ENCODE measurements at regions not wholly inside any gene's neighbourhood (a gene's known extent, or its start where the extent isn't known, plus 50 kb on each side); places are given as distances from the start of the nearest gene placed in this dataset.

DNA sequence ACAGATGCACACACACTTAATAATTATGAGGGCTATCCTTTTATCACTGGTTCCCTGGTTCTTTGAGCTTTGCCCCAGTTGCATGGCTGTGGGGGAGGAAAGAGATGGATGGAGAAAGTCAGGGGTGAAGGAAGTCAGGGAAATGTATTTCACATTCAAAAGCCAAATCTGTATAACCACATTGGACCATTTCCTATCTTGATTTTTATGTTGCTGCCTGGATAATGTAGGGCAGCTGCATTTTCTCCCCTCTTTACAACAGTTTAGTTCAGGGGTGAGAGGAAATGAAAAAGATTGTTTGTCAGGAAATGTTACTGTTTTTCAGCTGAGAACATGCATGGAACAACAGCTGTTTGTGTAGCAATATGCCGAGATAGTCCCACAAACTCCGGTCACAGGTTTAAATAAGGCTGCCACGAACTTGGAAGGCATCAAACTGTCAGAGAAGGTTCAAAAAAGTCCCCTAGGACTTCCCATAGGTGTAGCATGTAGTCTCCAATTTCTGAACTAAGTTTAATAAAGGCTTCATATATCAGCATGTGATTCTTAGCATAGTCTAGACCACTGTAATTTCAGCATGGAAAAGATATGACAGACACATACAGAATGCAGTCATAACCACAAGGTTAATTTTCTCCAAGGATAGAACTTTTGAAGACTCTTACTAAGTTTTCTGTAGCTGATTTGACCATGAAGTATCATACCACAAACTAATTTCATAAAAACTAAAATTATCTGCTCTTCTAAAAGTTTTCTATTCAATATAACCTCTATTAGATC is 82.1 kb upstream of the COL21A1 start:
- no peaks in the 10 kb centered on the region for H3K4me1 ChIP-seq (ENCODE audit: control insufficient read depth, insufficient read depth, low read length)
- 75% methylated on average over 2 of the region's 3 CpGs for WGBS (ENCODE audit: insufficient coverage)

DNA sequence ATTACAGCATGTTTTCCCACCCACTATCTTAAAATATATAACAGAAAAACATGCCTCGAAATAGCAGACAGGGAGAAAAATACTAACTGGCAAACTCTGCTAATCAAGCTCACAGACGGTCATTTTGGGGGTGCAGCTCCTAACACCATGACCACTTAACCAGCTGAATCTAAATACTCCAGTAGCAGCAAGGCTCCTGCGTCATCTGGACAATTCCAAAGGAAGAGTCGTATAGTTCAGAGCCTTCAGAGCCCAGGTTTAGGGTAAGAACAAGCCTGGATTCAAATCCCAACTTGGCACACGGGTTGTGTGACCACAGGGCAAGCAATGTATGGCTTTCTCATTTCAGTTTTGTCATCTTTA is 81.3 kb upstream of the COL21A1 start:
- Histone ChIP-seq H3K9me3 (ENCODE audit: control insufficient read depth, insufficient read depth, low read length) (no peaks in the 10 kb centered on the region), H3K36me3 (ENCODE audit: control insufficient read depth, insufficient read depth, low read length) (no peaks in the 10 kb centered on the region), H3K27me3 (ENCODE audit: control insufficient read depth, insufficient read depth, low read length) (no peaks in the 10 kb centered on the region), H3K4me1 (ENCODE audit: control insufficient read depth, insufficient read depth, low read length) (no peaks in the 10 kb centered on the region), H3K4me3 (ENCODE audit: low read depth, low read length) (no peak overlapping the region), H3K27ac (ENCODE audit: low read depth, low read length) (no peak overlapping the region)
- 76% methylated on average over 4 of the region's 5 CpGs for WGBS (ENCODE audit: insufficient coverage)
- no peak for DNase-seq (ENCODE audit: low read depth in 4 of 6, low spot score in 6 of 6)

More for the DNA sequence above, 82.1 kb upstream of the COL21A1 start:
- no peak overlapping the region for H3K4me3 ChIP-seq (ENCODE audit: low read depth, low read length)
- H3K27me3 ChIP-seq (ENCODE audit: control insufficient read depth, insufficient read depth, low read length) = no peaks in the 10 kb centered on the region
- no peak overlapping the region for H3K27ac ChIP-seq (ENCODE audit: low read depth, low read length)
- no peak for DNase-seq (ENCODE audit: low read depth in 4 of 6, low spot score in 6 of 6)
- H3K36me3 ChIP-seq (ENCODE audit: control insufficient read depth, insufficient read depth, low read length) = no peaks in the 10 kb centered on the region
- H3K9me3 ChIP-seq (ENCODE audit: control insufficient read depth, insufficient read depth, low read length) = no peaks in the 10 kb centered on the region

DNA sequence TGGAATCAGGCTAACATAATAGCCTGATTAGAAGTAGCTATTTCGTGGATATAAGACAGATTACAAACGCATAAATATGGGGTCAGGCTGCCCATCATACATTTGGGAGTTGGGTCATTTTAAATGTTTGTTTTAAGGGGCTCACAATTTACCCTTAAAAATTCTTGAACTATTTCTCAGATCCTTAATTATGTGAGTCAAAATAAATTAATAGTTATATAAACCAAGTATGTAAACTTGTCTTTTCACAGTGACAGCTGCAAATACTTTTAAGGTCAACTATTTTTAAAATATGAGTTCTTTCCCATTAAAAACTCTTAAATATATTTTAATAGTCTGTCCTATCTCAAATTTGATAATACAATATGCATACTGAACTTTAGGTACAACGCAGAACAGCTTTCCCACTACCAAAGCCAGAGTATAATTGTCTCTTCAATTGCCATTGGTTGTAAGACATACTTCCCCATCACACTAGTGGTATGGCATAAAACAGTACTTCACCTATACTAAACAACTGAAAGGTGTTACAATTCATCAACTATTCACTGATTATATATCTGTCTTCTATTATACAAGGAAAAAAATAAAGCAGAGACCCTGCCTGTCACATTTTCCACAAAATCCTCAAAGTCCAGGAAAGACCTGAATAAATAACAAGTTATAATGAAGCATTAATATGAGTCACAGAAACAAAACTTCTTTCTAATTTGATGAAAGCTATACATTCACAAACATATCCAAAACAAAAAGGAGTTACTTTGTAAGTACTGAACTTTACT is 80.8 kb upstream of the COL21A1 start:
- Histone ChIP-seq H3K27me3 (ENCODE audit: control insufficient read depth, insufficient read depth, low read length) (no peaks in the 10 kb centered on the region), H3K9me3 (ENCODE audit: control insufficient read depth, insufficient read depth, low read length) (no peaks in the 10 kb centered on the region), H3K36me3 (ENCODE audit: control insufficient read depth, insufficient read depth, low read length) (no peaks in the 10 kb centered on the region), H3K4me1 (ENCODE audit: control insufficient read depth, insufficient read depth, low read length) (no peaks in the 10 kb centered on the region), H3K4me3 (ENCODE audit: low read depth, low read length) (no peak overlapping the region), H3K27ac (ENCODE audit: low read depth, low read length) (no peak overlapping the region)
- WGBS (ENCODE audit: insufficient coverage) = no CpG with 5 or more reads among the region's 3 CpGs
- DNase-seq (ENCODE audit: low read depth in 4 of 6, low spot score in 6 of 6) = no peak

DNA sequence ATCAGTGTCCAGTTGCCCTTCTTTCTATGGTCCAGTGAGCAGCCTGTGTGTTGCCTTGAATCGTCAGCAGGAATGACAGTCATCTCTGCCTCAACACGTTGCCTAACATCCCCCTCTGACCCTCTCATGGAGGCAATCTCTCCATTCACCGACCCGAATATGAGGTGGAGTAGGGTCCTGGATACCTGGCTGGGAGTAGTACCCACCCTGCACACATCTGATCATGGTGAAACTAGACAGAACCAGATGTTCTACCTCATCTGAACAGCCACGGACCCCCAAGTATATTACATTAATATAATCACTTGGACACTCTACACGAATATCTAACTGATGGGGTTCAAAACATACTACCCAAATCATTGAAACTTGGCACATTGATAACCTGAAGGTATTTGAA is 77.0 kb upstream of the COL21A1 start:
- Histone ChIP-seq H3K4me3 (ENCODE audit: low read depth, low read length) (no peak overlapping the region), H3K36me3 (ENCODE audit: control insufficient read depth, insufficient read depth, low read length) (no peaks in the 10 kb centered on the region), H3K27ac (ENCODE audit: low read depth, low read length) (no peak overlapping the region), H3K9me3 (ENCODE audit: control insufficient read depth, insufficient read depth, low read length) (no peaks in the 10 kb centered on the region), H3K27me3 (ENCODE audit: control insufficient read depth, insufficient read depth, low read length) (no peaks in the 10 kb centered on the region), H3K4me1 (ENCODE audit: control insufficient read depth, insufficient read depth, low read length) (no peaks in the 10 kb centered on the region)
- WGBS (ENCODE audit: insufficient coverage) = 33% methylated on average over 3 of the region's 6 CpGs
- DNase-seq (ENCODE audit: low read depth in 4 of 6, low spot score in 6 of 6) = no peak

DNA sequence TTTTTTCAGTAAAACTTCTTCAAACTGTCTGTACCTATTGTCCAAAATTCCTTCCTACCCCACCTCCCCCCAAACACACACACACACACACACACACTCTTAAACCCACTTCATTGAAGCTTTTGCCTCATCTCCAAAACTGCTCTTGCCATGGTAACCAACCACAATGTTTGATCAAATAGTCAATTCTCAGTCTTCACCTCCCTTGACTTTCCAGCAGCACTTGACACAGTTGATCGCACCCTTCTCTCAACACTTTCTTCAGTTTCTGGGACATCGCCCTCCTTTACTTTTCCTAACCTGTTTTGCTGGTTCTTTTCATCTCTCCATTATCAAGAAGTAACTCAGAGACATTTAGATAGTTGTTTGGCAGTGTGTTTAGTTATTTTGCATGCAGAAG is 71.5 kb upstream of the COL21A1 start:
- H3K4me3 ChIP-seq (ENCODE audit: low read depth, low read length) = no peak overlapping the region
- H3K27ac ChIP-seq (ENCODE audit: low read depth, low read length) = no peak overlapping the region
- DNase-seq (ENCODE audit: low read depth in 4 of 6, low spot score in 6 of 6) = no peak
- no CpG with 5 or more reads among the region's 2 CpGs for WGBS (ENCODE audit: insufficient coverage)
- no peaks in the 10 kb centered on the region for H3K36me3 ChIP-seq (ENCODE audit: control insufficient read depth, insufficient read depth, low read length)
- H3K4me1 ChIP-seq (ENCODE audit: control insufficient read depth, insufficient read depth, low read length) = no peaks in the 10 kb centered on the region
- no peaks in the 10 kb centered on the region for H3K9me3 ChIP-seq (ENCODE audit: control insufficient read depth, insufficient read depth, low read length)
- H3K27me3 ChIP-seq (ENCODE audit: control insufficient read depth, insufficient read depth, low read length) = no peaks in the 10 kb centered on the region

DNA sequence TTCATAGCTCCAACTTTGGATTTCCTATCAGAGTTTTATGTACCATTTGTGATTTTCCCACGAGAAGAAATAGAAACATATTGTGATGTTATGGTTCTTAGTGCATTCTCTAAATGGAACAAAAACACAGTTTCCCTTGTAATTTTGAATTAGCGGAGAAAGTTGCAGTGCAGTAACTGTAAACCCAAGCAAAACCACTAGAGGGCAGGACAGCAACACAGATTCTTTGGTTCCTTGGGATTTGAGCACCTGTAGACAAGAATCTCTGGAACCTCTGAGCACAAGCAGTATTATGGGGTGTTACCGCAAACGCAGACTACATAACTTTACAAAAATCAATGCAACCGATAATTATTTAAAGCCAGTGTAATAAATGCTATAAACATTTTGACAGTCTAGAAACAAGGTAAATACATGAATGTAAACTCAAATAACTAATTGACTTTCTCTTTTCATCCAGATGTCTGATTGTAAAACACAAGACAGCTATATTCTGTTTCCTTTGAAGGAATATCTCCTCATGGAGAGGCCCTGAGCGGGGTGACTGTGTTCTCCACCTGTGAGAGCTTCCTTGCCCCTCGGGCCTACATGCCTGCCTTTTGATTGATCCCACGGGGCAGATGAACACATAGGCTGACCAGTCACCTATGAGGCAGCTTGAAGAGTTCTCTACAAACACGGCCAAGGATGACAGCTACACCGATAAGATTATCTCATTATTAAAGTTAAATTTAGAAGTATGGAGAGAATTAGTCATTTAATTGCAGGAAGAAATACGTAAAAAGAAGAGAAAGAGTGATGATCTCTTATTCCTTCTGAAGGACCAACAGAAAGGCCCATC is 67.5 kb upstream of the COL21A1 start:
- H3K9me3 ChIP-seq (ENCODE audit: control insufficient read depth, insufficient read depth, low read length) = no peaks in the 10 kb centered on the region
- no peaks in the 10 kb centered on the region for H3K36me3 ChIP-seq (ENCODE audit: control insufficient read depth, insufficient read depth, low read length)
- no peak overlapping the region for H3K27ac ChIP-seq (ENCODE audit: low read depth, low read length)
- DNase-seq (ENCODE audit: low read depth in 4 of 6, low spot score in 6 of 6) = peak in 2 of 6 donors; percentile 54 to 58
- no peaks in the 10 kb centered on the region for H3K4me1 ChIP-seq (ENCODE audit: control insufficient read depth, insufficient read depth, low read length)
- WGBS (ENCODE audit: insufficient coverage) = 96% methylated on average over 3 of the region's 11 CpGs
- no peak overlapping the region for H3K4me3 ChIP-seq (ENCODE audit: low read depth, low read length)
- no peaks in the 10 kb centered on the region for H3K27me3 ChIP-seq (ENCODE audit: control insufficient read depth, insufficient read depth, low read length)

DNA sequence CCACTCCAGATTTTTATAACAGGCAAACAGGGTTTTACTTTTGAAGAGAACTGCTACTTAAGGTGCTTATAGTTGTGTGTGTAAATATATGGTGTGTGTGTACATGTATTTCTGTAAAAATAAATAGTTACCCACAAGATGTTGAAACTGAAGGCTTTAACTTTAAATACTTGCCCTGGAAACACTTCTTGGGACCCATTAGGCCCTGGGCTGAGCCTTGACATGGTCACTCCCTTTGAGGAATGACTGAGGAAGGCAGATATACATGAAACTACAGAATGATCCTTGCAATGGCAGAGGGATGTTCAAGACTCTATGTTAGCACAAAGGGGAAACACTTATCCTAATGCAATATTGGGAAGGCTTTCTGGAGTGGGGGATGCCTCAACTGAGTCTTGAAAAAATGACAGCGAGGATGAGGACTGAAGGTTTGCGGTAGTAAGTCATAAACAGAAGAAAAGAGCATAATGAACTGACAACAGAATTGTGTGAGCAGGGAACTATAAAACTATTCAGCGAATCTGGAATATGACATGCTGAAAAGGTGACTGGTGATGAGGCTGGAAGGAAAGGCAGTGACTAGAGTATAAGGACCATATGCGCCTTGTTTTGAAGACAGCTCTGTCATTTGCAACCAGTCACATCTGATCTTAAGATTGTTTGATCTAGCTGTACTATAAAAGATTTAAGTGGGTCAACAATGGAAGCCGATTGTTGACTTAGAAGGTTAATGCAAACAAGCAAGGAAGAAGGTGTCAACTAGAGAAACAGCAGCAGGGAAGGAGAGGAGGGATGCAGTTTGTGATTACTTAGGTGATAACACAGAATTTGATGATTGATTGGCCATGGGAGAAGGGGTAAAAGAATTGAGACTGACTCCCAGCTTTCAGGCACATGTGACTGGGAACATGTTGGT is 64.4 kb upstream of the COL21A1 start:
- H3K4me1 ChIP-seq (ENCODE audit: control insufficient read depth, insufficient read depth, low read length) = no peaks in the 10 kb centered on the region
- H3K9me3 ChIP-seq (ENCODE audit: control insufficient read depth, insufficient read depth, low read length) = no peaks in the 10 kb centered on the region
- no peaks in the 10 kb centered on the region for H3K36me3 ChIP-seq (ENCODE audit: control insufficient read depth, insufficient read depth, low read length)
- H3K27me3 ChIP-seq (ENCODE audit: control insufficient read depth, insufficient read depth, low read length) = no peaks in the 10 kb centered on the region
- H3K27ac ChIP-seq (ENCODE audit: low read depth, low read length) = no peak overlapping the region
- no peak for DNase-seq (ENCODE audit: low read depth in 4 of 6, low spot score in 6 of 6)
- H3K4me3 ChIP-seq (ENCODE audit: low read depth, low read length) = no peak overlapping the region
- WGBS (ENCODE audit: insufficient coverage) = 88% methylated on average over 5 of the region's 5 CpGs

DNA sequence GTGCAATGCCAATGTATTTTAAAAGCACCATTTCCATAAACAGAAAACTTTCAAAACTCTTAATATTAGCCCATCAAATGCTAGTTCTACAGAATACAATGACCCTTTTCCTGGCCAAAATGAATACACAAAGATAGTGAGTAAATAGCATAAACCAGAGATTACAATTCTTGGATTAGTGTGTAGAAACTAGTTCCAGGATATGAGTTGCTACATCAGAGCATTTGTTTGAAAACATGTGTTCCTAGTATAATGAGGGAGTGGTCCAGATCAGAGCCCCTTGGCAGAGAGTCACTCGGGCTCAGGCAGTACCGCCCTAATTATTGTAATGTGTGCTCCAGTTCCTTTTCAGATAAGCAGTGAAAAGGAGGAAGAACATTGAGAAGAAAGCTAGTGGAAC is 63.7 kb upstream of the COL21A1 start:
- H3K9me3 ChIP-seq (ENCODE audit: control insufficient read depth, insufficient read depth, low read length) = no peaks in the 10 kb centered on the region
- H3K4me3 ChIP-seq (ENCODE audit: low read depth, low read length) = no peak overlapping the region
- H3K27ac ChIP-seq (ENCODE audit: low read depth, low read length) = no peak overlapping the region
- no CpG with 5 or more reads among the region's 2 CpGs for WGBS (ENCODE audit: insufficient coverage)
- no peak for DNase-seq (ENCODE audit: low read depth in 4 of 6, low spot score in 6 of 6)
- H3K27me3 ChIP-seq (ENCODE audit: control insufficient read depth, insufficient read depth, low read length) = no peaks in the 10 kb centered on the region
- no peaks in the 10 kb centered on the region for H3K36me3 ChIP-seq (ENCODE audit: control insufficient read depth, insufficient read depth, low read length)
- no peaks in the 10 kb centered on the region for H3K4me1 ChIP-seq (ENCODE audit: control insufficient read depth, insufficient read depth, low read length)

DNA sequence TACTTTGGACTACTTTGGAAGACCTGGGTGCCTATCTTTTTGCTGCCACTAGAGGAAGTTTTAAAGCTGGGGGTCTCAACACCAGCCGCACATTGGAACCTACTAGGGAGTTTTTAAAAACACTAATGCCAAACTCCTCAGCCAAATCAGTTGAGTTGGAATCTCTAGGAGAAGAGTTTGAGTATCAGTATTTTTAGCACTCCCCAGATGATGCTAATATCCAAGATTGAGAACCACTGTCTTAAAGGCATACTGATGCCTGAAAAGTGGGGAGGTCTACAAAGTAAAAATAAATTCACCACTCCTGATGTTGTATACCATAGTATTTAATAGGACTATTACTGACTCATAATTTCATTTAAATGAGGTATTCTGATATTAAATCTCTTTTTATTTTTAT is 62.9 kb upstream of the COL21A1 start:
- Histone ChIP-seq H3K4me1 (ENCODE audit: control insufficient read depth, insufficient read depth, low read length) (no peaks in the 10 kb centered on the region), H3K36me3 (ENCODE audit: control insufficient read depth, insufficient read depth, low read length) (no peaks in the 10 kb centered on the region), H3K9me3 (ENCODE audit: control insufficient read depth, insufficient read depth, low read length) (no peaks in the 10 kb centered on the region), H3K27ac (ENCODE audit: low read depth, low read length) (no peak overlapping the region), H3K4me3 (ENCODE audit: low read depth, low read length) (no peak overlapping the region), H3K27me3 (ENCODE audit: control insufficient read depth, insufficient read depth, low read length) (no peaks in the 10 kb centered on the region)
- DNase-seq (ENCODE audit: low read depth in 4 of 6, low spot score in 6 of 6) = no peak
- no CpG with 5 or more reads among the region's 1 CpG for WGBS (ENCODE audit: insufficient coverage)
